IMR-90 (cell line): ENCODE measurements at regions not wholly inside any gene's neighbourhood (a gene's known extent, or its start where the extent isn't known, plus 50 kb on each side); places are given as distances from the start of the nearest gene placed in this dataset.

Experiments used
- ATAC-seq: fragments of 200-7000 bp; cut with Tn5 transposase; 2 replicates; pipeline ENCODE4 v1.9.1; 2020; ENCODE audit warnings: low read depth, mild to moderate bottlenecking, moderate library complexity
- BruUV-seq: library from RNA; stranded (reverse); fragments of 400-500 nt; replicated peaks from 2 replicates; lab custom pipeline; 2021; lab: Mats Ljungman, UMichigan
- CTCF ChIA-PET: fragments of 300-600 bp; formaldehyde crosslinking; extraction: SDS; loops from one replicate; lab custom pipeline; 2021; ENCODE audit warnings: antibody characterized with exemption; lab: Yijun Ruan, JAX
- POLR2A ChIA-PET: fragments of 300-600 bp; sonication (Branson Sonifier 250); formaldehyde crosslinking; loops from one replicate; lab custom pipeline; 2022; ENCODE audit warnings: antibody characterized with exemption; ENCODE audit not compliant: unreplicated experiment; lab: Charles Lee
- DNase-seq: peaks from one replicate; pipeline ENCODE4 v3.0.0; 2013
- H2AFZ ChIP-seq: replicated peaks from 2 replicates; pipeline ENCODE3; 2013; ENCODE audit warnings: low read length, mild to moderate bottlenecking; ENCODE audit not compliant: poor library complexity
- H2AK5ac ChIP-seq: 2 replicates; pipeline ENCODE4 v1.6.1; 2013; ENCODE audit warnings: low read depth, low read length, inconsistent platforms
- H2AK9ac ChIP-seq: replicated peaks from 2 replicates; pipeline ENCODE3; 2013; ENCODE audit warnings: mild to moderate bottlenecking, low read depth, low read length, moderate library complexity; ENCODE audit not compliant: poor library complexity
- H2BK120ac ChIP-seq: 2 replicates; pipeline ENCODE4 v1.6.1; 2013; ENCODE audit warnings: low read depth, low read length, inconsistent platforms
- H2BK15ac ChIP-seq: 3 replicates; pipeline ENCODE4 v1.6.1; 2013; ENCODE audit warnings: low read depth, low read length, inconsistent platforms
- H2BK20ac ChIP-seq: 2 replicates; pipeline ENCODE4 v1.6.1; 2013; ENCODE audit warnings: low read depth, mild to moderate bottlenecking, inconsistent platforms, low read length, moderate library complexity
- H2BK5ac ChIP-seq: 2 replicates; pipeline ENCODE4 v1.6.1; 2013; ENCODE audit warnings: mild to moderate bottlenecking, low read depth, low read length, inconsistent platforms; ENCODE audit not compliant: poor library complexity, severe bottlenecking
- H3K14ac ChIP-seq: replicated peaks from 2 replicates; pipeline ENCODE4 v1.6.1; 2013; ENCODE audit warnings: low read depth, low read length, inconsistent platforms
- H3K18ac ChIP-seq: 2 replicates; pipeline ENCODE4 v1.6.1; 2013; ENCODE audit warnings: low read depth, low read length, control low read depth
- H3K23ac ChIP-seq: 2 replicates; pipeline ENCODE4 v1.6.1; 2013; ENCODE audit warnings: low read depth, low read length, inconsistent platforms
- H3K27ac ChIP-seq: 2 replicates; pipeline ENCODE4 v1.5.1; 2013; ENCODE audit warnings: mild to moderate bottlenecking, control low read depth, low read length; ENCODE audit not compliant: insufficient read depth
- H3K27me3 ChIP-seq: 2 replicates; pipeline ENCODE4 v1.6.1; 2013; ENCODE audit warnings: low read length; ENCODE audit not compliant: control insufficient read depth, insufficient read depth
- H3K36me3 ChIP-seq: 2 replicates; pipeline ENCODE4 v1.6.1; 2013; ENCODE audit warnings: low read length, mixed read lengths; ENCODE audit not compliant: control insufficient read depth, insufficient read depth
- H3K4ac ChIP-seq: 2 replicates; pipeline ENCODE4 v1.6.1; 2013; ENCODE audit warnings: low read depth, low read length, inconsistent platforms
- H3K4me1 ChIP-seq: 2 replicates; pipeline ENCODE4 v1.6.1; 2013; ENCODE audit warnings: low read length, mixed read lengths; ENCODE audit not compliant: control insufficient read depth, insufficient read depth
- H3K4me2 ChIP-seq: 2 replicates; pipeline ENCODE4 v1.6.1; 2013; ENCODE audit warnings: low read depth, mild to moderate bottlenecking, control low read depth, low read length, moderate library complexity
- H3K4me3 ChIP-seq: 2 replicates; pipeline ENCODE4 v1.5.1; 2013; ENCODE audit warnings: low read depth, mild to moderate bottlenecking, control low read depth, low read length, moderate library complexity; ENCODE audit not compliant: insufficient read depth
- H3K56ac ChIP-seq: 2 replicates; pipeline ENCODE4 v1.6.1; 2013; ENCODE audit warnings: low read length, inconsistent platforms; ENCODE audit not compliant: insufficient read depth; ENCODE audit errors: extremely low read depth
- H3K79me1 ChIP-seq, 2 experiments: 2 replicates each; pipeline ENCODE4 v1.6.1; 2013; ENCODE audit warnings: low read length in 2 of 2, inconsistent platforms in 1 of 2, low read depth in 1 of 2
- H3K9ac ChIP-seq: 2 replicates; pipeline ENCODE4 v1.6.1; 2013; ENCODE audit warnings: low read depth, low read length, control low read depth
- H3K9me1 ChIP-seq: 2 replicates; pipeline ENCODE4 v1.6.1; 2013; ENCODE audit warnings: low read length, inconsistent platforms; ENCODE audit not compliant: insufficient read depth
- H3K9me3 ChIP-seq: 2 replicates; pipeline ENCODE4 v1.6.1; 2013; ENCODE audit warnings: low read length; ENCODE audit not compliant: control insufficient read depth, insufficient read depth
- H4K20me1 ChIP-seq: 2 replicates; pipeline ENCODE4 v1.6.1; 2013; ENCODE audit warnings: low read length, inconsistent platforms; ENCODE audit not compliant: insufficient read depth
- H4K5ac ChIP-seq: 2 replicates; pipeline ENCODE4 v1.6.1; 2013; ENCODE audit warnings: mild to moderate bottlenecking, low read depth, low read length, control low read depth
- H4K8ac ChIP-seq, 2 experiments: 2 replicates each; pipeline ENCODE4 v1.6.1; 2013; ENCODE audit warnings: low read depth in 2 of 2, low read length in 2 of 2, control low read depth in 1 of 2, inconsistent platforms in 1 of 2
- H4K91ac ChIP-seq: 2 replicates; pipeline ENCODE4 v1.6.1; 2013; ENCODE audit warnings: low read depth, low read length, inconsistent platforms; ENCODE audit not compliant: insufficient read depth
- RCOR1 ChIP-seq: IDR thresholded peaks from 2 replicates; pipeline ENCODE4 v1.6.1; 2012; ENCODE audit warnings: mild to moderate bottlenecking, low read length, improper control_type of control experiment; ENCODE audit not compliant: insufficient replicate concordance
- WGBS, 2 experiments: methylation state at CpG; one replicate each; pipeline versions ENCODE4 v1.1.5 to v1.1.7; 2013; ENCODE audit warnings: missing lambda C conversion rate in 2 of 2; ENCODE audit not compliant: insufficient read length in 1 of 2; ENCODE audit errors: extremely low coverage in 2 of 2; 5-methylcytosine and 5-hydroxymethylcytosine counted together
- dilution Hi-C: fragments of 300-500 bp; cut with HindIII; formaldehyde crosslinking; loops from one replicate; pipeline ENCODE4 v1.14.3; 2018; ENCODE audit warnings: low sequenced_read_pairs; ENCODE audit not compliant: unreplicated experiment
- in situ Hi-C: fragments of 300-500 bp; cut with MboI; formaldehyde crosslinking; loops from 3 replicates; pipeline ENCODE4 v1.14.3; 2019; ENCODE audit warnings: low sequenced_read_pairs, inconsistent platforms, mixed read lengths
- intact Hi-C: fragments of 100-400 bp; cut with micrococcal nuclease; formaldehyde crosslinking; loops from 2 replicates; pipeline ENCODE4 v1.10.0; 2022
- TF ChIP-seq, protein P1 (sequence below): fragments of 150-350 bp; IDR thresholded peaks from 2 replicates; pipeline ENCODE4 v1.6.1; 2016; ENCODE audit warnings: low read depth, mild to moderate bottlenecking, low read length, moderate library complexity, borderline replicate concordance

DNA sequence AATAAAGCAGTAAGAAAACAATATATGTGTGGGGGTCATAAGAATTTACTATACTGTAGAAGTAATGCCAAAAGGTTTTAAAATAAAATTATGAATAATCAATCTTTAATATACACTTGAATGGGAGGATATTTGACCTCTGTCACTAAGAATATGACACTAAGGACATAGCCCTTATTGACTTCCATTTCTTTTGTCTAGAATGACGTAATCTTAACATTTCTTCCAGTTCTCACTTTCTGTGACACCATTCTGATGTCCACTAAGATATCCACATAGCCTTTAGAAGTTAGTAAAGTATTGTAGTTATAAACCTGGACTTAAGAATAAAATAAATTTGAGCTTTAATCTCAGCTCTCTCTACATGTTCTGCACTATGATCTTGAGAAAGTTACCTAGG is 1050.7 kb downstream of the TLE4 start:
- no peak for ATAC-seq
- Histone ChIP-seq H4K8ac (no peak overlapping the region), H2AFZ (no peak overlapping the region), H2BK20ac (no peak overlapping the region), H2AK9ac (no peak overlapping the region), H4K91ac (no peak overlapping the region), H3K4ac (no peak overlapping the region), H2BK5ac (no peak overlapping the region), H3K14ac (no peak overlapping the region), H3K27me3 (no peaks in the 10 kb centered on the region), H2BK120ac (no peak overlapping the region), H3K56ac (no peak overlapping the region), H3K4me3 (no peak overlapping the region), H3K27ac (no peak overlapping the region), H4K20me1 (no peaks in the 10 kb centered on the region), H3K9me3 (no peaks in the 10 kb centered on the region), H2BK15ac (no peak overlapping the region), H3K18ac (no peak overlapping the region), H2AK5ac (no peak overlapping the region), H3K4me1 (no peaks in the 10 kb centered on the region), H3K9ac (no peak overlapping the region), H4K5ac (no peak overlapping the region), H3K36me3 (no peaks in the 10 kb centered on the region), H3K23ac (no peak overlapping the region), H3K9me1 (no peaks in the 10 kb centered on the region), H3K4me2 (no peak overlapping the region), H3K79me1 (no peaks in the 10 kb centered on the region)
- in situ Hi-C loops, result no loop called here
- no TSS peak for BruUV-seq
- intact Hi-C loops, result no loop called here
- dilution Hi-C loops, result no loop called here
- DNase-seq, result no peak
- no CpG with 5 or more reads among the region's 1 CpG for WGBS, 2 experiments
- POLR2A ChIA-PET, result no interaction called here
- CTCF ChIA-PET, result no interaction called here
- no peak for TF ChIP-seq RCOR1
- TF ChIP-seq, protein P1, sequence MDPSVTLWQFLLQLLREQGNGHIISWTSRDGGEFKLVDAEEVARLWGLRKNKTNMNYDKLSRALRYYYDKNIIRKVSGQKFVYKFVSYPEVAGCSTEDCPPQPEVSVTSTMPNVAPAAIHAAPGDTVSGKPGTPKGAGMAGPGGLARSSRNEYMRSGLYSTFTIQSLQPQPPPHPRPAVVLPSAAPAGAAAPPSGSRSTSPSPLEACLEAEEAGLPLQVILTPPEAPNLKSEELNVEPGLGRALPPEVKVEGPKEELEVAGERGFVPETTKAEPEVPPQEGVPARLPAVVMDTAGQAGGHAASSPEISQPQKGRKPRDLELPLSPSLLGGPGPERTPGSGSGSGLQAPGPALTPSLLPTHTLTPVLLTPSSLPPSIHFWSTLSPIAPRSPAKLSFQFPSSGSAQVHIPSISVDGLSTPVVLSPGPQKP, result no peak
